Natural killer cell (primary cell): ENCODE measurements at regions not wholly inside any gene's neighbourhood (a gene's known extent, or its start where the extent isn't known, plus 50 kb on each side); places are given as distances from the start of the nearest gene placed in this dataset.

Source experiments
- ATAC-seq, 3 donors: fragments of 150-1000 bp in 2 of 3; fragments of 200-7000 bp in 1 of 3; cut with Tn5 transposase; 1 replicate in 1 of 3; 2 replicates in 2 of 3; pipeline ENCODE4 v1.10.0; 2021; ENCODE audit warnings: mild to moderate bottlenecking in 2 of 3, moderate library complexity in 2 of 3
- DNase-seq, 2 donors: peaks; one replicate each; pipeline versions ENCODE4 v3.0.0 to v3.0.0-alpha.2; 2013 to 2021; ENCODE audit warnings: mixed read lengths in 1 of 2
- H3K27ac ChIP-seq: one replicate; pipeline ENCODE4 v1.5.1; 2013; ENCODE audit warnings: mild to moderate bottlenecking, low read length
- H3K27me3 ChIP-seq: one replicate; pipeline ENCODE4 v1.6.1; 2013; ENCODE audit warnings: low read length; ENCODE audit not compliant: control insufficient read depth, insufficient read depth
- H3K36me3 ChIP-seq: one replicate; pipeline ENCODE4 v1.6.1; 2013; ENCODE audit warnings: low read length; ENCODE audit not compliant: control insufficient read depth, insufficient read depth
- H3K4me1 ChIP-seq: one replicate; pipeline ENCODE4 v1.6.1; 2013; ENCODE audit warnings: low read length; ENCODE audit not compliant: control insufficient read depth, insufficient read depth
- H3K4me3 ChIP-seq: one replicate; pipeline ENCODE4 v1.5.1; 2013; ENCODE audit warnings: low read length
- H3K9me3 ChIP-seq: one replicate; pipeline ENCODE4 v1.6.1; 2013; ENCODE audit warnings: low read length; ENCODE audit not compliant: control insufficient read depth, insufficient read depth
- H3K27ac Mint-ChIP-seq, 2 donors: one replicate each; pipeline ENCODE4 v1.8.0; 2022; ENCODE audit warnings: mild to moderate bottlenecking in 2 of 2, mixed read lengths in 2 of 2, moderate library complexity in 1 of 2
- H3K27me3 Mint-ChIP-seq, 2 donors: one replicate each; pipeline ENCODE4 v1.8.0; 2022; ENCODE audit warnings: low read depth in 2 of 2, mixed read lengths in 2 of 2
- H3K36me3 Mint-ChIP-seq: one replicate; pipeline ENCODE4 v1.8.0; 2022; ENCODE audit warnings: mixed read lengths
- H3K4me1 Mint-ChIP-seq, 2 donors: one replicate each; pipeline ENCODE4 v1.8.0; 2022; ENCODE audit warnings: mixed read lengths in 2 of 2
- H3K4me3 Mint-ChIP-seq: one replicate; pipeline ENCODE4 v1.8.0; 2022; ENCODE audit warnings: mild to moderate bottlenecking, moderate library complexity, mixed read lengths
- H3K9me3 Mint-ChIP-seq, 2 donors: one replicate each; pipeline ENCODE4 v1.8.0; 2022; ENCODE audit warnings: mixed read lengths in 2 of 2
- CTCF ChIP-seq: fragments of 200-600 bp; IDR thresholded peaks from one replicate; pipeline ENCODE4 v1.8.0; 2022; ENCODE audit warnings: antibody characterized with exemption
- WGBS: methylation state at CpG from one replicate; pipeline ENCODE4 v1.1.7; 2013; ENCODE audit warnings: missing lambda C conversion rate; ENCODE audit not compliant: insufficient coverage; 5-methylcytosine and 5-hydroxymethylcytosine counted together
- intact Hi-C: fragments of 100-400 bp; cut with micrococcal nuclease; formaldehyde crosslinking; loops from one replicate; pipeline ENCODE4 v1.14.2; 2022

DNA sequence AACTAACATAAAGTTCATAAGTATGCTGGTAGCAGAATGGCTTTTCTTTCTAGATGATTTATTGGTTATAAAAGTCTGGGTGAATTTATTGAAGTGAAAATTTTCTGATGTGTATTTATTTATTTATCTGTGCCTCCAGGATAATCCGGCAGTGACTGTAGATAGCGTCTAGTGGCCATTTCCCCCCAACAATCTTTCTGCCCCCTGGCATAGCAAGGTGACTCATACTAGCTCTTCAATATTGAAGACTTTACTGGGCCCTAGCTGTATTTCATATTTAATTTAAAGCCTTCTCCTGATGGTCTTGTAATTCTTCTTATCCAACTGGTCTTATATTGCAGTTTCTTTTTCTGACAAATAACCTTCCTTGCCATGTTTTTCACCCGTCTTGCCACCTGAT, 154.1 kb upstream of the SGK1 start:
- intact Hi-C loops, result no loop called here
- H3K9me3 Mint-ChIP-seq, result no peaks in the 10 kb centered on the region
- no peaks in the 10 kb centered on the region for H3K9me3 ChIP-seq
- H3K27me3 ChIP-seq, result no peaks in the 10 kb centered on the region
- H3K4me3 ChIP-seq, result no peak overlapping the region
- H3K4me3 Mint-ChIP-seq, result no peak overlapping the region
- no peaks in the 10 kb centered on the region for H3K4me1 ChIP-seq
- no peak for DNase-seq
- H3K4me1 Mint-ChIP-seq, result no peaks in the 10 kb centered on the region
- WGBS, result 97% methylated on average over 2 of the region's 3 CpGs
- no peaks in the 10 kb centered on the region for H3K36me3 ChIP-seq
- no peak overlapping the region for H3K27ac Mint-ChIP-seq
- TF ChIP-seq CTCF, result no peak
- H3K27me3 Mint-ChIP-seq, result peaks cover 0 to 2% of the 10 kb centered on the region in 2 donors
- H3K27ac ChIP-seq, result no peak overlapping the region
- ATAC-seq, result no peak
- H3K36me3 Mint-ChIP-seq, result no peaks in the 10 kb centered on the region

GRCh38 chr6:134470457-134470975, 152.6 kb upstream of the SGK1 start:
- no peaks in the 10 kb centered on the region for H3K36me3 ChIP-seq
- no peak overlapping the region for H3K4me3 Mint-ChIP-seq
- intact Hi-C loops, result no loop called here
- peaks cover 0 to 2% of the 10 kb centered on the region in 2 donors for H3K27me3 Mint-ChIP-seq
- no peak overlapping the region for H3K27ac ChIP-seq
- H3K36me3 Mint-ChIP-seq, result no peaks in the 10 kb centered on the region
- no peaks in the 10 kb centered on the region for H3K27me3 ChIP-seq
- ATAC-seq, result no peak
- H3K4me3 ChIP-seq, result no peak overlapping the region
- H3K27ac Mint-ChIP-seq, result no peak overlapping the region
- 96% methylated on average over 3 of the region's 3 CpGs for WGBS
- H3K4me1 ChIP-seq, result no peaks in the 10 kb centered on the region
- no peaks in the 10 kb centered on the region for H3K9me3 Mint-ChIP-seq
- no peak for DNase-seq
- no peaks in the 10 kb centered on the region for H3K9me3 ChIP-seq
- no peaks in the 10 kb centered on the region for H3K4me1 Mint-ChIP-seq
- TF ChIP-seq CTCF, result no peak

- TF ChIP-seq CTCF, result no peak
These were observed 152.0 kb upstream of the SGK1 start for GRCh38 chr6:134469702-134470456.

GRCh38 chr6:134468633-134469032, 150.7 kb upstream of the SGK1 start:
- no peak overlapping the region for H3K27ac ChIP-seq
- ATAC-seq (no peak), DNase-seq (no peak)
- Mint-ChIP-seq H3K27ac (no peak overlapping the region), H3K4me3 (no peak overlapping the region), H3K27me3 (peaks cover 0 to 5% of the 10 kb centered on the region in 2 donors), H3K4me1 (no peaks in the 10 kb centered on the region), H3K36me3 (no peaks in the 10 kb centered on the region), H3K9me3 (no peaks in the 10 kb centered on the region)
- no peak for TF ChIP-seq CTCF
- intact Hi-C loops, result no loop called here
- no peaks in the 10 kb centered on the region for H3K4me1 ChIP-seq
- H3K27me3 ChIP-seq, result no peaks in the 10 kb centered on the region
- H3K4me3 ChIP-seq, result no peak overlapping the region
- no peaks in the 10 kb centered on the region for H3K9me3 ChIP-seq
- H3K36me3 ChIP-seq, result no peaks in the 10 kb centered on the region
- 81% methylated on average over 1 of the region's 1 CpG for WGBS

More at GRCh38 chr6:134469702-134470456, 152.0 kb upstream of the SGK1 start:
- DNase-seq (no peak), ATAC-seq (no peak)
- no peak overlapping the region for H3K4me3 Mint-ChIP-seq
- no peaks in the 10 kb centered on the region for H3K4me1 Mint-ChIP-seq
- Histone ChIP-seq H3K27ac (no peak overlapping the region), H3K36me3 (no peaks in the 10 kb centered on the region), H3K9me3 (no peaks in the 10 kb centered on the region), H3K4me1 (no peaks in the 10 kb centered on the region), H3K4me3 (no peak overlapping the region), H3K27me3 (no peaks in the 10 kb centered on the region)
- H3K9me3 Mint-ChIP-seq, result no peaks in the 10 kb centered on the region
- intact Hi-C loops, result no loop called here
- 81% methylated on average over 8 of the region's 8 CpGs for WGBS
- no peak overlapping the region for H3K27ac Mint-ChIP-seq
- no peaks in the 10 kb centered on the region for H3K36me3 Mint-ChIP-seq
- H3K27me3 Mint-ChIP-seq, result peaks cover 0 to 2% of the 10 kb centered on the region in 2 donors
